ENCODE measurements at regions not wholly inside any gene's neighbourhood (a gene's known extent, or its start where the extent isn't known, plus 50 kb on each side); places are given as distances from the start of the nearest gene placed in this dataset.

DNA sequence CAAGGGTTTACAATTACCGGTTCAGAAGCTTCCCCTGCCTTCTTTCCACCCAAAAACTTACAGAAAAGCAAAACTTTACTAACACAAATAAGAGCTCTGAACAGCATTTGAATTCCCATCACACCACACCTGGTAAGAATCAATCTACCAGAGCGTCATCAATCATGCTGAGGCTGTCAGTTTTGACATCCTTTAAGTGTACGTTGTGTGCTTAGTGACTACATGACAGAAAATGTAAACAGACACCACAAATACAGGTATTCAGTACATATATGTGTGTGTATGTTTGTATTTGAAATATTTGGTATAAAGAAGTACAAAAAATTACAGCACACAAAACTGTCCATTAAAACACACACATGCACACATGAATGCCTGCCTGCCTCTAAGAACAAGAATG is 523.5 kb downstream of the TMEM182 start:
- peaks cover under 1% of the 10 kb centered on the region for H3K9me3 Mint-ChIP-seq
- H3K4me1 Mint-ChIP-seq = no peaks in the 10 kb centered on the region
- H3K4me3 Mint-ChIP-seq = no peak overlapping the region
- no peak for ATAC-seq
- no peaks in the 10 kb centered on the region for H3K27me3 Mint-ChIP-seq
- no peak overlapping the region for H3K27ac Mint-ChIP-seq
- no peaks in the 10 kb centered on the region for H3K36me3 Mint-ChIP-seq

DNA sequence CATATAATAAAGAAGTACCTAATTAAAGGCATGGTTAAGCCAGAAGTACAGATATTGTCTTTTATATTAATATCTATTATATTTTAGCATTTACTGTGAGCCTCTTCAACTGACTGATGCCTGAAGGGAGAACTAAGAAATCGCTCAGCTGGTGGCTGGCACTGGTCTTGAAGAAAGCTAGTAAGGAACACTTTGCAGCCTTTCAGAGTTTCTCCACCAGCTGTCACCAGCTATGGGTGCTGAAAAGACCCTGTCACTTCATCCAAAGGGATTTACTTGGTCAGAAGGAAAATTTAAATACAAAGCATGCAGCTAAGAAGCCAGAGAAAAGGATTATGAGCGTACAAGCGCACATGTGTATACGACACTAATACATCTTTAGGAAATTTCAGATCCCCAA is 525.9 kb downstream of the TMEM182 start:
- Mint-ChIP-seq H3K9me3 (no peaks in the 10 kb centered on the region), H3K4me1 (no peaks in the 10 kb centered on the region), H3K27me3 (no peaks in the 10 kb centered on the region), H3K36me3 (no peaks in the 10 kb centered on the region), H3K4me3 (no peak overlapping the region), H3K27ac (no peak overlapping the region)
- ATAC-seq = no peak

DNA sequence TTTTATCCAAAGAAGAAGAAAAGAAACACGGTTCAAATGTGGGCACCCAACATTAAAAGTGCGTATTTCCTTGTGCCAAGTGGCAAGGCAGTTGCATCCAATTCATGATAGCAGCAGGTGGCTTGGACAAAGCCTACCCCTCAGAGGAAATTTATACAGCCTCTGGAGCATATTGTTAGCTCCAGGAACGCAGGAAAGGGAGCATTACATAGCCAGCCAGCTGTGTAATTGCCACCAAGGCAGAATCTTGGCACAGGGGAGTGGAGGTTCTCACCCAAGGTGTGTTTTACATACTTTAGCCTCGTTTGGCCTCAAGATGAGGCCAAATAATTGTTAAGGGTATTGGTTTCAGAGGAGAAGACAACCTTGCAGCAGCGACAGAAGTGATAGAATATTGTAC is 526.9 kb downstream of the TMEM182 start:
- no peaks in the 10 kb centered on the region for H3K9me3 Mint-ChIP-seq
- H3K27ac Mint-ChIP-seq = no peak overlapping the region
- no peak for ATAC-seq
- no peak overlapping the region for H3K4me3 Mint-ChIP-seq
- no peaks in the 10 kb centered on the region for H3K36me3 Mint-ChIP-seq
- H3K27me3 Mint-ChIP-seq = no peaks in the 10 kb centered on the region
- no peaks in the 10 kb centered on the region for H3K4me1 Mint-ChIP-seq

DNA sequence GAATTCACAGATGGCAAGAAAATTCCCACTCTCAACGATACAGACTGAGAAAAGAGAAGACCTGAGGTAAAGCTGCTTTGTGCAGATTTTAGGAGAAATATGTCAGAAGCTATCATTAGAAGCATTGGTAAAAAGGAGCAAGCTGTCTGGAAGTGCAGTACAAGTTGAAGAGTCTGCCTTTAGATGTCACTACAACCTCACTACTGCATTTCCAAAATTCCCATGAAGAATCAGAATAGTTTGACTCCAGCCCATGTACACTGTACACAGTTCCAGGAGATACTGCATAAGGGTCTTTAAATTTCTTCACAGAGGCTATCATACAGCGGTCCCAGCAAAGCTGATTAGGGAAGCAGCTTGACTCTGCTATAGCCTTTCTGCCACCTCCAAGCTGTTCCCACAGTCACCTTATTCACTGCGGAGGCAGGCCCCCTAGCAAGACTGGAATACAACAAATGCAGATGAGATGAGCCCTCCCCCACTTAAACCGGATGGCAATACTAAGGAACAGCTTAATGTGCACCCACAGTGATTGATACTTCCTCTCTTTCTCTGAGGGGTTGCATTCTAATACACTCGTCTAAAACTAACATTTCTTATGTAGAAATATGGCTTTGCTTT is 527.4 kb downstream of the TMEM182 start:
- Mint-ChIP-seq H3K27me3 (no peaks in the 10 kb centered on the region), H3K36me3 (no peaks in the 10 kb centered on the region), H3K9me3 (no peaks in the 10 kb centered on the region), H3K27ac (no peak overlapping the region), H3K4me3 (no peak overlapping the region), H3K4me1 (no peaks in the 10 kb centered on the region)
- no peak for ATAC-seq

DNA sequence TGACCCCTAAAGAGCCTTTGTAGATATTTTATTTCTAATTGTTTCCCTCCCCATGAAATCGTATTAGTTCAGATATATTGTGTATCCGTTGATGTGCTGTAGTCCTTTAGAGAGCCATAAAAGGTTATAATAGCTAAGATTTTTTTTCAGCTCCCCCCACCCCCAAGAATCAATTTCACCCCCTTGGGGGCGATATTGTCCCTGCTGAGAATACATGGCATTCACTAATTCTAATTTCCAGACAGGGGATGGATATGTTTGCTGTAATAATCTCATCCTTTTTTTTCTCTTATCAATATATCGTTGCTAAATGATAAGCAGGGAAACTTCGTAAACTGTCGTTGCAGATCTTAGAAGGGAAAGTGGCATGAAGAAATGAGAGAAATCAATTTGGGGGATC is 530.7 kb downstream of the TMEM182 start:
- Mint-ChIP-seq H3K27me3 (no peaks in the 10 kb centered on the region), H3K4me1 (no peaks in the 10 kb centered on the region), H3K27ac (no peak overlapping the region), H3K36me3 (no peaks in the 10 kb centered on the region), H3K4me3 (no peak overlapping the region), H3K9me3 (no peaks in the 10 kb centered on the region)
- ATAC-seq = no peak

DNA sequence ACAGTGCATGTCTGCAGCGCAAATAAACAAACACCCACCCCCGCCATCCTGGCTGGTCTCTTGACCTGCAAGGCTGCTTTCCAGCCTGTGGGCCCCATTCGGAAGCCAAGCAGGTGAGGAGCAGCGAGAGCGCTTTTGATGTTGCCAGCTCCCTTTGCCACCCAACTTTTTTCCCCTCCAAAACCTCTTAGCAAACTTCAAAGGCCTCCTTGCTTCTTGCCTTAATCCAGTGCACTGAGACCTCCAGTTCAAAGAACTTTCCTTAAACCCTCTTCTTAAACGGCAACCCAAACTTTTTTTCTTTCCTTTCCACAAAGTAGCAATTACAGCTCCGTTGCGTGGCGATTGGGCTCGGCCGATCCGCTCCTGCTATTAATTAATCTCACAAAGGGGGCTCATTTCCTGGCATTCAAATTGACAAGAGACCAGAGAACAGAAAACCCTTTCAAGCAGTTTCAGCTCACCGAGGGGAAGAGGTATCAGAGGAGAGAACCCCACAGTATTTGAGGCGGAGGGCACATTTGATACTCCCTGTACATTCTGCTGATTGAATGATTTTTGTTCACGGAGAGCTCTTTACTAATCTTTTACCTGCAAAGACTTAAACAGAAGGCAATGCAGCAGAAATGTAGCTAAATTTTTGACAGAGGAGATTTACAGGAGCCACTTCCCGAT is 531.4 kb downstream of the TMEM182 start:
- H3K27ac Mint-ChIP-seq = no peak overlapping the region
- no peaks in the 10 kb centered on the region for H3K9me3 Mint-ChIP-seq
- ATAC-seq = no peak
- no peaks in the 10 kb centered on the region for H3K4me1 Mint-ChIP-seq
- H3K4me3 Mint-ChIP-seq = no peak overlapping the region
- no peaks in the 10 kb centered on the region for H3K36me3 Mint-ChIP-seq
- H3K27me3 Mint-ChIP-seq = no peaks in the 10 kb centered on the region

DNA sequence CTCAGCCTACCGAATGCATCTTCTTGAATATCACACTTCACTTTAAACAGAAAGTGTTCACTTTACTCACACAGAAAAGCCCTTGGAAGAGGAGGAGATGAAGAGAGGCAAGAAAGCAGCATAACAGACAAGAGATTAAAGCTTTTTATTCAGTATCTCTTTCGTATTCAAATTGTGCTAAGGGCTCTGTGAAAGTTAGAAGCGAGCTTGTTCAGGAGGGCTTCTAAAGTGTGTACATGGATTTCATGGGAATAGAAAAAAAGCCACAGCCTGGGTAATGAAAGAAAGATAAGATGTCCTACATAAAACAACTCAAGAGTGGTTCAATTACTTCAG is 531.9 kb downstream of the TMEM182 start:
- no peaks in the 10 kb centered on the region for H3K27me3 Mint-ChIP-seq
- no peak overlapping the region for H3K4me3 Mint-ChIP-seq
- no peaks in the 10 kb centered on the region for H3K4me1 Mint-ChIP-seq
- no peaks in the 10 kb centered on the region for H3K36me3 Mint-ChIP-seq
- H3K9me3 Mint-ChIP-seq = no peaks in the 10 kb centered on the region
- ATAC-seq = no peak
- no peak overlapping the region for H3K27ac Mint-ChIP-seq

DNA sequence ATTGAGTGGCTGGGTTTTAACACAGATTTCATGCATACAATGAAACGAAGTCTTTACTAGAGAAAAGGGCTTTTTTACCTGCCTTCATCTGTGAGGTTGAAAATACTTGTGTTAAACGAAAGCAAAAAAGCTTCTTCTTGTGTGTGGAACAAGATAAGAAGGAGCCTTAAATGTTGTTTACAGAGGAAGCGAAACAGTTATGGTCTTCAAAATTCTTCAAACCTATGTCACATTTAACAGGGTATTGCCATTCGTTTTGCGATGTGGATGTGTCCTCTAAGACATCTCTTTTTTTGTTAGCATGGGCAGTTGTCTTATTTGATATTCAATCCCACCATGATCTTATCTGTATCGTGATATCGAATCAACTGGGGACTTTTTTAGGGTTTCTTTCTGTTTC is 532.6 kb downstream of the TMEM182 start:
- Mint-ChIP-seq H3K4me1 (no peaks in the 10 kb centered on the region), H3K4me3 (no peak overlapping the region), H3K27me3 (no peaks in the 10 kb centered on the region), H3K36me3 (no peaks in the 10 kb centered on the region), H3K9me3 (no peaks in the 10 kb centered on the region), H3K27ac (no peak overlapping the region)
- ATAC-seq = no peak

DNA sequence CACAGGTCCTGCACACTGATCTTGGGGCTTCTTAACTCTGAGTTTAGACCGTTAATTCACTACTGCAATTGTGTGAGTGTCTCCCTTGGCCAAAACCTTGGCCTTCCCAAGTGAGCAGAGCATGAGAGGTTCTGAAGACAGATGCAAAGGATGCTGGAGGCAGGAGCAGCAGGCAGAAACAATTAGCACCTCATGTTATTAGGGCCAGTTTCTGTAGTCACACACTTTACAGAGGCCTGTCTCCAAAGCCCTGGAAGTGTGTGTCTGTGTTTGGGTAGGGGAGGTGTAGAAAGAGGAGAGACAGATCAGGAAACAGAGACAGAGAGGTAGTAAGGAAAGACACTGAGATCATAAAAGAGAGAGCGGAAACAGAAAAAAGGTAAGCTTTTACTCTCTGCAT is 533.8 kb downstream of the TMEM182 start:
- Mint-ChIP-seq H3K4me1 (no peaks in the 10 kb centered on the region), H3K27ac (no peak overlapping the region), H3K27me3 (no peaks in the 10 kb centered on the region), H3K36me3 (no peaks in the 10 kb centered on the region), H3K4me3 (no peak overlapping the region), H3K9me3 (no peaks in the 10 kb centered on the region)
- no peak for ATAC-seq

DNA sequence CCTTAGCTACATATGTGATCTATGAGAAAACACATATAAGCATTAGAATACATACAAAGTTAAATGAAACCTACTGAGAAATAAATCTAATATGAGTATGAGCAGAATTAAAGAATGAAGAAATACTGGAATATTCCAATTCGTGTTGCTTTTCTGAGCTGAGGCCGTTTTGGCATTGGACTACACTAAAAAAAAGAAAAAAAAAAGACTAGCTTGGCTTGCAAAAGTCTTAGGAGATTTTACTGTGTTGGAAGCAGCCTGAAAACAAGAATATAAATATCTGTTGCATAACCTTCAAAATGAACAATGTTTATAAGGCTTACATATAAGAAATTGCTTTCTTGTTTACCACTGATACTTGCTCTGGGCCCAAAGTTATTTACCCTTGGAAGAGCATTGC is 562.8 kb downstream of the TMEM182 start:
- H3K4me1 Mint-ChIP-seq = no peaks in the 10 kb centered on the region
- no peak overlapping the region for H3K27ac Mint-ChIP-seq
- peaks cover 2% of the 10 kb centered on the region for H3K9me3 Mint-ChIP-seq
- no peaks in the 10 kb centered on the region for H3K36me3 Mint-ChIP-seq
- no peak overlapping the region for H3K4me3 Mint-ChIP-seq
- no peaks in the 10 kb centered on the region for H3K27me3 Mint-ChIP-seq
- ATAC-seq = no peak

DNA sequence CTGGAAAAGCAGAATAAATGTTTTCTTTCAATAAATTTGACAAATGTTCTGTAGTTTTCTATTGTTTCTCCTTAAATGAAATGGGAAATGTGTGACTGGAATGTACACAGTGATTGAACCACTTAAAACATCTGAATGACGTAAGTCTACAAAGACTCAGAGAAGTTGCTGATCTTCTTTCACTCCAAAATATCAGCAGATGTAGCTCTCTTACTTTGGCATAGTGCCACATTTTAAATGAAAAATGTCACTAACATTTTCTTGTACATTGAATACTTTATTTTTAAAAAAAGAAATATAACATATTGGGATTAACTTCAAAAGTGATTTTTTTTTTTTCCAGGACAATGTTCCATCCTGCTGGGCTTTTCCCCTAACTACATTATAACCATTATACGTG is 565.6 kb downstream of the TMEM182 start:
- H3K9me3 Mint-ChIP-seq = peaks cover 2% of the 10 kb centered on the region
- ATAC-seq = no peak
- H3K36me3 Mint-ChIP-seq = no peaks in the 10 kb centered on the region
- H3K4me1 Mint-ChIP-seq = no peaks in the 10 kb centered on the region
- no peak overlapping the region for H3K27ac Mint-ChIP-seq
- H3K4me3 Mint-ChIP-seq = no peak overlapping the region
- H3K27me3 Mint-ChIP-seq = no peaks in the 10 kb centered on the region

DNA sequence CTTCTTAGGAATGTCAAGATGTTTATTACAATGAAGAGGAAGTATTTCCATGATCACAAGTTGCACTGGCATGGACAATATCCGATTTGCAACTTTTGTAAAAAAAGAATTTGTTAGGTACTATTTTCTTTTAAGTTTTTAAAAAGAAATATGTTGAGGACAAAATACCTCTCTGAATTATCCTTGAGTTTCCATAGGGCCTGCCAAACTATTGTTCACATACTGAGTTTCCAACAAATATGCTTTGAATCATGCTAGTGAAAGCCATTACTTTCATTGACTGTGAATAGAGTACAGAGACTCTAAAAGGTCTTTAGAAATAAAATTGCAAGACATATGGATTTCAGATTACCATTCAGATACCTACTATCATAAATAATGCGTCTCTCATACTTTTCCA is 566.1 kb downstream of the TMEM182 start:
- Mint-ChIP-seq H3K9me3 (peaks cover 2% of the 10 kb centered on the region), H3K4me3 (no peak overlapping the region), H3K27me3 (no peaks in the 10 kb centered on the region), H3K27ac (no peak overlapping the region), H3K4me1 (no peaks in the 10 kb centered on the region), H3K36me3 (no peaks in the 10 kb centered on the region)
- ATAC-seq = no peak

DNA sequence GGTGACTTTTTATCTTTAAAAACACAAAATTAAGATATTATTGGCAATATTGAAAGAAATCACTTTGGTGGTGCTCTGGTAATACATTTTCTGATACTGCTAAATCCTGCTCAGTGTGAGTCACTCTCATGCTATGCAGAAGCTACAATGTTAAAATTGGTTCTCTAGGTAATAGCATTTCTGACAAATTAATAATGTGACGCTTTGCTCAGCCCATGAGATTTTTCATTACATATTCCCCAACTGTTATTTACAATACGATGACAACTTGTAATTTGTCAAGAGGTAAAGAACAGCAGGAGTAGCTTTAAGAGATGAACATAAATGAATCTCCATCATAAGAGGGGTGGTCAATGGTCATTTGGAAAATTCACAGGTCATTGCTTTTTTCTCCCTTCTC is 573.6 kb downstream of the TMEM182 start:
- peaks cover 3% of the 10 kb centered on the region for H3K9me3 Mint-ChIP-seq

DNA sequence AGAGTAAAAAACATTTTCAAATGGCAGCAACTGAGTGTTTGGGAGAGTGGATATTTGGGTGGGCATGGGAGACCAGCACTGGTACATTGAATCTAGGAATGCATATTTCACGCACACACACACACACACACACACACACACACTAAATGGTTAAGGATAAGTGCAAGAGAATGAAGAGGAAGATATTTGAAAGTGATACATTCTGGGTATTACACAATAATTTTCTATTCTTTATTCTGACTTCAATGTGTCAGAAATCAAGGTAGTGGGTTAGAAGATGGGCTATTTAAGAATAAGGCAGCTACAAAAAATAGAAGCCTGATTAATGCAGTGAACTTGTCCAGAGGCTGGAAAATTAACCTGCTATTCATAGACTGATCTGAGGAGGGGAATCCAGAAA is 577.0 kb downstream of the TMEM182 start:
- Mint-ChIP-seq H3K9me3 (peaks cover 3% of the 10 kb centered on the region), H3K4me1 (no peaks in the 10 kb centered on the region), H3K27me3 (no peaks in the 10 kb centered on the region), H3K27ac (no peak overlapping the region), H3K36me3 (no peaks in the 10 kb centered on the region), H3K4me3 (no peak overlapping the region)
- ATAC-seq = no peak

More for the DNA sequence above, 573.6 kb downstream of the TMEM182 start:
- Mint-ChIP-seq H3K4me3 (no peak overlapping the region), H3K27ac (no peak overlapping the region), H3K36me3 (no peaks in the 10 kb centered on the region), H3K27me3 (no peaks in the 10 kb centered on the region), H3K4me1 (no peaks in the 10 kb centered on the region)
- ATAC-seq = no peak

DNA sequence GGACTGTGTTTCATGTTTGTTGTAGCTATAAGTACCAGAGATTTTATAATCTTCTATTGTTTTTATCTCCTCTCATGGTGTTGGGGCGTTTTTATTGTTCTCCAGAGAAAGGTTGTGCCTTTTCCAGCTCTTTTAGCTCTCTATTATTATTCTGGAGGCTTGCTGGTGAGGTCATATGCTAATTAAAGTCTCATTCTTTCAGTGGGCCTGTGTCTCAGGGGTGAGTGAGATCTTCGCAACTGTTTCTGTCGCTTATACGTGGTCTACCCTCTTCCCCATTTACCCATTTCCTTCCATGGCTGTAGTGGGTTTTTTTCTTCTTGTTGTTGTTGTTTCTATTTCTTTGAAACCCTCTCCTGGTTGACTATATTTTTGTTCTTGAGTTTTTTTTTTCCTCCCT is 584.9 kb downstream of the TMEM182 start:
- Mint-ChIP-seq H3K27ac (no peak overlapping the region), H3K27me3 (no peaks in the 10 kb centered on the region), H3K9me3 (peaks cover 8% of the 10 kb centered on the region), H3K4me3 (no peak overlapping the region), H3K36me3 (no peaks in the 10 kb centered on the region), H3K4me1 (no peaks in the 10 kb centered on the region)
- no peak for ATAC-seq

DNA sequence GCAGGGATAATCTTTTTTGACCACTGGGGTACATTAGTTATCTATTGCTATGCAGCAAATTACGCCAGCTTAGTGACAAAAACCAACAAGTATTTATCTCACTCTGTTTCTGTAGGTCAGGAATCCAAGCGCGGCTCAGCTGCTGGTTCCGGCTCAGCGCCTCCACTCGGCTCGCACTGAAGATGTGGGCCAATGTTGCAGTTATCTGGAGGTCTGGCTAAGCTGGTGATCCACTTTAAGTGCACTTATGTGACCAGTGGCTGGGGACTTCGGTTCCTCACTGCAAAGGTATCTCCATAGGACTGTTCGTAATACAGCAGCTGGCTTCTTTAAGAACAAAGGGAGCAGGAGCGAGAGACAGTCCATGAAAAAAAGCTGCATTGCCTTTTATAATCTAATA is 591.9 kb downstream of the TMEM182 start:
- Mint-ChIP-seq H3K27ac (no peak overlapping the region), H3K9me3 (no peaks in the 10 kb centered on the region)

DNA sequence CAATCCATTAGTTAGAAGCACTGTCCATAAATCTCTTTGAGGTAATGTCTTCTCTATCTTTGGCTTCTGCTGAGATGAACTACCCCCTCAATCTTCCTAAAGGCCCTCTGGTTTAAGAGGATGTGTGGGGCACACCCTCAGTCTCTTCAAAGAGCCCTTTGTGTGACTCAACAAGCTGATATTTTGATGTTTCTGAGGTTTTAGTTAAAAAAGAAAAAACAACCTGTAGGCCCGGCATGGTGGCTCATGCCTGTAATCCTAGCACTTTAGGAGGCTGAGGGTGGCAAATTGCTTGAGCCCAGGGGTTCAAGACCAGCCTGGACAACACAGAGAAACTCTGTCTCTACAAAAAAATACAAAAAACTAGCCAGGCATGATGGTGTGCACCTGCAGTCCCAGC is 593.5 kb downstream of the TMEM182 start:
- Mint-ChIP-seq H3K4me1 (no peaks in the 10 kb centered on the region), H3K9me3 (no peaks in the 10 kb centered on the region), H3K27me3 (no peaks in the 10 kb centered on the region), H3K4me3 (no peak overlapping the region), H3K36me3 (no peaks in the 10 kb centered on the region), H3K27ac (no peak overlapping the region)
- no peak for ATAC-seq

More for the DNA sequence above, 591.9 kb downstream of the TMEM182 start:
- Mint-ChIP-seq H3K4me1 (no peaks in the 10 kb centered on the region), H3K27me3 (no peaks in the 10 kb centered on the region), H3K4me3 (no peak overlapping the region), H3K36me3 (no peaks in the 10 kb centered on the region)
- ATAC-seq = no peak

Measured in stimulated activated memory B cell treated with anti-CD40 and anti-IgM and Interleukin-4, amounts not matched to agents 10 μg/mL and 1 μg/mL and 100 μg/mL, for 72 hours (primary cell).